Amygdala (tissue), 56 donors: ENCODE measurements at regions not wholly inside any gene's neighbourhood (a gene's known extent, or its start where the extent isn't known, plus 50 kb on each side); places are given as distances from the start of the nearest gene placed in this dataset.

Experiments
- DNase-seq, 56 donors: peaks; one replicate each; lab custom pipeline; 2025; lab: John Stamatoyannopoulos, UW

- DNase-seq: no peak
These were observed 460.1 kb upstream of the TLE4 start for GRCh38 chr9:79111653-79112052.

GRCh38 chr9:79115176-79115575 is 456.6 kb upstream of the TLE4 start:
- DNase-seq: no peak

- no peak for DNase-seq
These were observed 455.7 kb upstream of the TLE4 start for GRCh38 chr9:79116041-79116440.

GRCh38 chr9:79116709-79117108 is 455.1 kb upstream of the TLE4 start:
- peak in 5 of 56 donors; percentile 1 to 7 (median 5) for DNase-seq

- no peak for DNase-seq
These were observed 451.2 kb upstream of the TLE4 start for GRCh38 chr9:79120533-79120932.

- no peak for DNase-seq
These were observed 450.8 kb upstream of the TLE4 start for GRCh38 chr9:79120941-79121340.

- no peak for DNase-seq
These were observed 448.4 kb upstream of the TLE4 start for GRCh38 chr9:79123415-79123814.

- DNase-seq: no peak
These were observed 444.1 kb upstream of the TLE4 start for GRCh38 chr9:79127661-79128060.

- DNase-seq: peak in 34 of 56 donors; percentile 1 to 71 (median 18)
These were observed 441.8 kb upstream of the TLE4 start for GRCh38 chr9:79129865-79130480.

- DNase-seq: no peak
These were observed 440.5 kb upstream of the TLE4 start for GRCh38 chr9:79131246-79131774.

- DNase-seq: no peak
These were observed 439.9 kb upstream of the TLE4 start for GRCh38 chr9:79131824-79132377.

- no peak for DNase-seq
These were observed 437.1 kb upstream of the TLE4 start for GRCh38 chr9:79134654-79135053.

- no peak for DNase-seq
These were observed 435.9 kb upstream of the TLE4 start for GRCh38 chr9:79135681-79136415.

GRCh38 chr9:79140751-79141150 is 431.0 kb upstream of the TLE4 start:
- DNase-seq: no peak

GRCh38 chr9:79143211-79143610 is 428.6 kb upstream of the TLE4 start:
- no peak for DNase-seq

- DNase-seq: no peak
These were observed 426.3 kb upstream of the TLE4 start for GRCh38 chr9:79145442-79145841.

GRCh38 chr9:79149585-79149984 is 422.2 kb upstream of the TLE4 start:
- no peak for DNase-seq

GRCh38 chr9:79151791-79152190 is 420.0 kb upstream of the TLE4 start:
- no peak for DNase-seq

GRCh38 chr9:79152306-79152705 is 419.5 kb upstream of the TLE4 start:
- DNase-seq: no peak

GRCh38 chr9:79154806-79155205 is 417.0 kb upstream of the TLE4 start:
- DNase-seq: no peak

- no peak for DNase-seq
These were observed 416.5 kb upstream of the TLE4 start for GRCh38 chr9:79155308-79155707.

GRCh38 chr9:79163544-79163943 is 408.2 kb upstream of the TLE4 start:
- no peak for DNase-seq
